Skin epidermis (tissue), 12 donors: ENCODE measurements at regions not wholly inside any gene's neighbourhood (a gene's known extent, or its start where the extent isn't known, plus 50 kb on each side); places are given as distances from the start of the nearest gene placed in this dataset.
"Not testable (repeated sequence)": the region's sequence is repeated elsewhere in the genome, so short reads cannot be mapped to it uniquely, and the experiment has no call there.

Experiments used
- H3K27ac ChIP-seq, 21 experiments: fragments of 200-600 bp; sonication (generic) in 11 of 21; one replicate each; pipeline ENCODE4 v1.5.0; 2020; ENCODE audit warnings: mild to moderate bottlenecking in 3 of 21, inconsistent platforms in 2 of 21, moderate library complexity in 2 of 21
- H3K4me3 ChIP-seq, 7 experiments: fragments of 200-600 bp; sonication (generic) in 2 of 7; one replicate each; pipeline ENCODE4 v1.5.0; 2020; ENCODE audit warnings: inconsistent platforms in 2 of 7, mild to moderate bottlenecking in 2 of 7, moderate library complexity in 1 of 7

DNA sequence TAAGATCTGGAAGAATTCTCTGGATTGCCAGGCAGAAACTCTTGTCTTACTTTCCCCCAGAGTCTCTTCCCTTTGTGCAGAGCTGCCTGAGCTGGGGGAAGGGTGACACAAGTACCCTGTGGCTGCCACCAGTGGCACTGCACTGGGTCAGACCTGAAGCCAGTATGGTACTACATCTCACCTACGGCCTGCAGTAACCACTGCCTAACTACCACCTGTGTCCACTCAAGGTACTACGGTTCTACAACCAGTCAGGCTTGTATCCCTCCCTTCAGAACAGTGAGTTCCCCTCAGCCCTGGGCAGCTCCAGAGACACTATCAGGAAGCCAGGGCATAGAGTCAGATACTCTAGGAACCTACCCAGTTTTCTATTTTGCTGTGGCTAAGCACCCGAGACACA lies 212.0 kb upstream of the POU5F2 start:
- Histone ChIP-seq H3K4me3 (no peak overlapping the region), H3K27ac (no peak overlapping the region)

DNA sequence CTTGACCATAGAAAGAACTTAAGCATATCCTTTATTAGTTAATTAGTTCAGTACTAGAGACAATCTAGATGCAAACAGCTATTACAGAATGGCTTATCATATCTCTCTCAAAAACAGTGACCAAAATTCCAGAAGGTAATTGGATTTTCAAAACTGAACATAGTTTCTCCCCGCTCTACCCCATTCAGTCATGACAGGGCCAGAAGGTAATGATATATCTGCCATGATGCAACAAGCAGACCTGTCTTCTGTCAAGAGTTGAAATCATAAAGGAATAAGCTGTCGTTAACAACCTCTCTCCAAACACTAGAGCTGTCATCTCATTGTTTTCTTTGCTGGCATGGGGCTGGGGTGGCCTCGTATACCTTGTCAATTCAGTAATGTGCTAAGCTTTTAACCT lies 200.5 kb upstream of the POU5F2 start:
- no peak overlapping the region for H3K4me3 ChIP-seq
- no peak overlapping the region for H3K27ac ChIP-seq

DNA sequence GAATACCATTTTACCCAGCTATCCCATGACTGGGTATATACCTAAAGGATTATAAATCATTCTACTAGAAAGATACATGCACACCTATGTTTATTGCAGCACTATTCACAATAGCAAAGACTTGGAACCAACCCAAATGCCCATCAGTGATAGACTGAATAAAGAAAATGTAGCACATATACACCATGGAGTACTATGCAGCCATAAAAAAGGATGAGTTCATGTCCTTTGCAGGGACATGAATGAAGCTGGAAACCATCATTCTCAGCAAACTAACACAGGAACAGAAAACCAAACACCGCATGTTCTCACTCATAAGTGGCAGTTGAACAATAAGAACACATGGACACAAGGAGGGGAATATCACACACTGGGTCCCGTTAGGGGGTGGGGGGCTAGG lies 191.9 kb upstream of the POU5F2 start:
- H3K4me3 ChIP-seq, H3K27ac ChIP-seq: not testable (repeated sequence)

DNA sequence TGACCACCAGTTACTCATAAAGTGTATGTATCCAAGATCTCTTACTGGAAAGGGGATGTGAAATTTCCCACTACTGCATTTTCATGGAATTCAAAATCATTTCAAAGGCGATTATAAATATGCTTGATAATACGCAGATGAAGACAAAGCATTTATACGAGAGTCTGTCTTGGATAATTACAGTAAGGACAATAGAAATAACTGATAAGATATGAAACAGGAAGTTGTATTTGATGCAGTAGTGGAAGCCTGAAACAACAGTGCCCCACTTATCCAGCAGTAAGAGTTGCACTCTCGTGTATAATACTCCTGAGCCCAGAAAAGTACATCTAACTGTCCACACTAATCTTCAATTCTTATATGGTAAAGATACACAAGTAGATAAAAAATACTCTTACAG lies 188.7 kb upstream of the POU5F2 start:
- no peak overlapping the region for H3K27ac ChIP-seq
- no peak overlapping the region for H3K4me3 ChIP-seq

DNA sequence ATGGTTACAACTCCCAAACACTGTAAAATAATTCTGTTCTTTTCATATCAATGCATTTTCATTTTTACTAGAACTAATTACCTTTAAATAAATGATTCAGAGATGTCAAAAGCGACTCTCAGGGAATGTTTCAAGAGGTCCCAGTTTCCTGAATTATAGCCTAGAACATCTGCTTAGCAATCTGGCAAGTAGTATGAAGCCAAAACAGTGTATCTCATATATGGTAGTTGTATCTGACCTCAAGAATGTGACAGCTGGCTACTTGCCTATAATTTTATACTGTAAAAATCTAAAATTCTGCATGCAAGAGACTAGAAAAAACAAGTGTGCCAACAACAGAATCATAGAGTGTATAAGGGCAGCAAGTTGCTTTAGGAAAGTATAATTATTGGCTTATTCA lies 187.7 kb upstream of the POU5F2 start:
- Histone ChIP-seq H3K27ac (no peak overlapping the region), H3K4me3 (no peak overlapping the region)

DNA sequence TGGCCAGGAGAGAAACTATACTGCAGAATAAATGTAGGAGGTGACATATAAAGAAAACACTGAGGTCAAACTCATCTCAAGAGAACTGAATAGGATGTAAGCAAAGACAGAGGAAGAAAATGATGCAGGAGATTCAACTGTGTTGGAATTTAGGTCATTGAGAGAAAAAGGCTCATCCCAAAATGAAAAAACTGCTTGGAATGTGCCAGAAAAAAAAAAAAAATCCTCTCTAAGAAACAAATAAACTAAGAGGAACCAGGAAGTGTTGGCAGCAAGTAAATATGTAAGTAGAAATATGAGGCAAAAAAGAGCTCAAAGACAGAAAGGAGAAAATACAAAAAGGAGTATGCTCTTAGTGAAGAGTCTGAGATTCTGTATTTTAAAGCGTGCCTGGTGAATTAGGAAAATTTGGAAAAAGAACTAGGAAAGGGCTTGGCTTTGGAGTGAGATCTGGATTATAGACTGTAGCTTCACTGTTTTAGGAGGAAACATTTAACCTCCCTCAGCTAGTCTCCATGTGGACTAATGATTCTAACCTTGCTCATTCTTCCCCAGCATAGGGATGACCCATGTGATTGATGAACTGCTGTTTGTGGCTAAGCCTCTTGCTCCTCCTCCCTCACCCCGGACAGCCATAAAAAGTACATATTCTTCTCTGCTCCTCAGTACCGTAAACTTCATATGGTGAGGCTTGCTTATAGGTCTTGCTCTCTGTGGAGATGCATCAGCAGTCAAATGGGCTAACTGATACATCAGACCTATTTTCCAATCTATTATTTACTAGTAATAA lies 185.6 kb upstream of the POU5F2 start:
- Histone ChIP-seq H3K27ac (peak overlapping the region in 2 of 21 experiments; percentile 23 to 38), H3K4me3 (no peak overlapping the region)

DNA sequence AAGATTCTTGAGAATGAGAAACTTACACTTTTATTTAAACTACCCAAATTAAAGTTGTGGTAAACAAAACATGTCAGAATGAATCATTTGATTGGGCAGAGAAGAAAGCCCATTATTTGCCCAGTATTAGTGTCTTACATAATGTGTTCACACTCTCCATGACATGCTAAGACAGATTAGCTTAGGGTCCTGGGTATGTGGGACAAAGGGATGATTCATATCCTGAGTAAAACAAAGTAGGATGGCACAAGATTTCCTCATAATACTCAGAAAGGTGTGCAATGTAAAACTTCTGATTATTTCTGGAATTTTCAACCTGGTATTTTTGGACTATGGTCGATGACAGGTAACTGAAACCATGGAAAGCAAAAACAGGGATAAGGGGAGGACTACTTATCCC lies 183.9 kb upstream of the POU5F2 start:
- Histone ChIP-seq H3K4me3 (no peak overlapping the region), H3K27ac (no peak overlapping the region)

DNA sequence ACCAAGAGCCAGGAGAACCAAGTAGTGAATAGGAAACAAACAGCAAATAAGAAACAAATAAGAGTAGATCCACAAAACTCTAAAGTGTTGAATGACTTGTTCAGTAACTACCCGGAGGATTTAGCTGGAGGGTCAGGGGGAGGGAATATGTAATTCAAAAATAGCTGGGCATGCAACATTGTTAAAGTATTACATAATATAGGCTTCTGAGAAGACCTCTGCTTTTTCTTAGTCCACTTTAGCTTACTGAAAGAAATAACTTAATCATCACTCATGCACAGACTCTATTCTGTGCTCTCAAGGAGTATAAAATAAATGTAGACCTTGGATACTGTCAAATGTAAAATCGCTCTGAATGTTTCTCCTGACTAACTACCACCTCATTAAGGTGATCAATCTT lies 183.2 kb upstream of the POU5F2 start:
- Histone ChIP-seq H3K4me3 (no peak overlapping the region), H3K27ac (no peak overlapping the region)

DNA sequence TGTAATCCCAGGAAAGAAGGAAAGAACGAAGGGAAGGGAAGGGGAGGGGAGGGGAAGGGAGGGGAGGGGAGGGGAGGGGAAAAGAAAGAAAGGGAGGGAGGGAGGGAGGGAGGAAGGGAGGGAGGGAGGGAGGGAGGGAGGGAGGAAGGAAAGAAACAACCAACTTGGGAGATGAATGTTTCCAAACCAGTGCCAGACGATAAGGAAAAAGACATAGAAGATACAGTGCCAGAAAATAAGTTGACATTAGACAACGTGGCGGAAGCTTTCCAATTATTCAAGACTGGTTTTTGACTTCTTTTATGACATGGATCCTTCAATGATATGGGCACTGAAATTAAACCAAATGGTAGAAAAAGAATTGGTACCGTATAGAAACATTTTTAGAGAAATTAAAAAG lies 181.2 kb upstream of the POU5F2 start:
- no peak overlapping the region for H3K27ac ChIP-seq
- no peak overlapping the region for H3K4me3 ChIP-seq

DNA sequence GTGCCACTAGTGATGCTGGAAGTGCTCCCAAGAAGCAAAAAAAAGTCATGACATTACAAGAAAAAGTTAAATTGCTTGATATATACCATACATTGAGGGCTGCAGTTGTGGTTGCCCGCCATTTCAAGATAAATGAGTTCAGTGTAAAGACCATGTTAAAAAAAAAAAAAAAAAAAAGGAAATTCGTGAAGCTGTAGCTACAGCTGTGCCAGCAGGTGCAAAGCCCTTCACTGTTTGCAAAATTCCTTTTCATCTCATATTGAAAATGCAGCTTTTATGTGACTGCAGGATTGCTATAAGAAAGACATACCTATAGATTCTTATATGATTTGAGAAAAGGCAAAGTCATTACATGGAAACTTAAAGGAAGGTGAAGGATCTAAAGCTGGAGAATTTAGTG lies 179.6 kb upstream of the POU5F2 start:
- Histone ChIP-seq H3K27ac (no peak overlapping the region), H3K4me3 (no peak overlapping the region)

DNA sequence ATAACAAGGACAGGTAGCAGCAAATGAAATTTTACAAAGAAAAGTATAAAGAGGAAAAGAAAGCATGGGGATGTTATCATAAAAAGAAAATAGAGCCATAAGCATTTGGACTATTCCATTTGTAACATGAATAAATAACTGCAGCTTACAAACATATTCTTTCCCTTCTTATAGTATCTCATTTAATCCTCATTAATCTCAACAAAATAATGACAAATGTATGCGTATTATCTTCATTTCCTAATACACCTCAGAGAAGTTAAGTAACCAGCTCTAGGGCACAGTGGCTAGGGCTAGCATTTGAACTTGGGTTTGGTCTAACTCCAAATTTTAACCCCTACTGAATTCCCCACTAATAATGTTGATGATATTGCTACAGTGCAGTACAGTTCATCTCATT lies 175.5 kb upstream of the POU5F2 start:
- Histone ChIP-seq H3K4me3 (no peak overlapping the region), H3K27ac (no peak overlapping the region)

DNA sequence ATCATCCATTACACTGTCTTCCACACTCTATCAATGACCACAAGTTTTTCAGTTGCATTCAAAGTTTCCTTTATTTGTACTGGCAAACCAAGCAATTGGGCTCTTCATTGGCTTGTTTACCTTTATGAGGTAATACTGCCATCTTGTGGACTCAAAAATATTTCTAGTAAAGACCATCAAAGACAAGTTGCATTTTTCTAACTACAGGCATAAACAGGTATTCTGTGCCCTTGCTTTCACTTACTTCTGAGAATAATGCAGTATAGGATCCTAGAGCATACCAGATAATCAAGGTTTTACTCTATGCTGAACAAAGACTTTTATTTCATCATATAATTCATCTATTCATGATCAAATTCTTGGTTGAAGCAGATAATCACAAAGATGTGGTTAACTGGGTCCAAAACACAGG lies 173.7 kb upstream of the POU5F2 start:
- H3K27ac ChIP-seq, result no peak overlapping the region
- no peak overlapping the region for H3K4me3 ChIP-seq

DNA sequence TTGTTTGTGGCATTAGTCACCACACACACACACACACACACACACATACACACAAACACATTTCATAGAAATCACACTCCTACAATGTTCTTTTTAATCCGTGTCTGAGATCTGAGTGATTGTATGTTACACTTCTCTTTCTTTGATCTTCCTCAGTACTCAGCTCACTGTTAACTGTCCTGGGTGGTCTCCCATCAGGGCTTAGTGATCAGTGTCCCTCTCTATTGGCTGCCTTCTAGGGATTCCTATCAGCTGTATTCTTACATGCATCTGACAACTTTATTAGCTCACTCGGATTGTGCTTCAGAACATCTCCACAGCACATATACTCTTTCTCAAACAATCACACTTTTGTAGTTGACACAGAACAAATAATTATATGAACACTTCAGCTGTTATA lies 170.2 kb upstream of the POU5F2 start:
- no peak overlapping the region for H3K27ac ChIP-seq
- no peak overlapping the region for H3K4me3 ChIP-seq

DNA sequence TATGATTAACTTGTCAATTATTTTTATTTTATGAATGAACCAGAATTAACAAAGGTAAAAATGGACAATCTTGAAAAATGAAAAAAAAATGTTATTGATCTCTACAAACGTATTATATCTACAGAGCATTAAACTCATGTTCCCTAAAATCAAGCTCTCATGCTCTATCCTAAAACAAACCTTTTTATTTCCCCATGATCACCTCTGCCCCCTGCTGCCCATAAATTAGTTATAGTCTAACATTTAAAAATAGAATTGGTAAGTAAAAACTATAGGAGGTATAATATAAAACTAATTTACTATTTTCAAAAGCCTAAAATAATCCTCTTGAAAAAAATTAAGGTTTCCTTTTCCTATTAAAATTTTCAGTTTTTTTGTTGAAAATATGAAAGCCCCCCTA lies 168.0 kb upstream of the POU5F2 start:
- no peak overlapping the region for H3K27ac ChIP-seq
- no peak overlapping the region for H3K4me3 ChIP-seq

DNA sequence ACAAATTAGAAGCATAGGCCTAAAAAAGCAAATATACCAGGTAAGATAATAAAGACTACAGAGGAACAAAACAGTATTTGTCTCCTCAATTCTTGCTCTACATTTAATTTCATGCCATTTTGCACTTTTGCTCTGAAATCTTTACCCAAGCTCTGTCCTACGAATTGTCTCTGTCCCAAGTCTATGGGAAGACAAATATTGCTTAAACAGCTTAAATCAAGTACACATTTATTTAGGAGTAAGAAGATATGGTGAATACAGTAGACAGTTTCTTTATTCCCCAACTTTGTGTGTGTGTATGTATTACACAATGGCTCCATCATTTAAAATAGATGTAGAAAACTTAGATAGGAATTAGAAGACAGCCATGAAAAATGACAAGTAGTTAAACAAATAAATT lies 163.5 kb upstream of the POU5F2 start:
- Histone ChIP-seq H3K4me3 (no peak overlapping the region), H3K27ac (no peak overlapping the region)

DNA sequence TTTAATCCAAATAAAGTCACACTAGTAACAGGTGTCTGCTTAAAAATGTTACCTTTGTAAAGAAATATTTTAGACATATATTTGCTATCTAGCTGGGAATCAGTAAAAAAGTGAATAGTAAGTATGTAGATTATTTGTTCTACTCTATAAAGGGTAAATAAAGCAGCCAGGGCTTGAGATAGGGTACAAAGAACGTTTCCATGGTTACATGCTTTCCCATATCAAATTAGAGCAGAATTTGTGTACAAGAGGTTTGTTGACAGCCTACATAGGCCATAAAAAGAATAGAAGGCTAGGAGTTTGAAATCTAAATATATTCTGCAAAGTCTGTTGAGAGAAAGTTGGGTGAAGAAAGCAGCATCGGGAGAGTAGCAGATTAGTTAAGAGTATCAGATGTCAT lies 160.9 kb upstream of the POU5F2 start:
- Histone ChIP-seq H3K4me3 (no peak overlapping the region), H3K27ac (no peak overlapping the region)

DNA sequence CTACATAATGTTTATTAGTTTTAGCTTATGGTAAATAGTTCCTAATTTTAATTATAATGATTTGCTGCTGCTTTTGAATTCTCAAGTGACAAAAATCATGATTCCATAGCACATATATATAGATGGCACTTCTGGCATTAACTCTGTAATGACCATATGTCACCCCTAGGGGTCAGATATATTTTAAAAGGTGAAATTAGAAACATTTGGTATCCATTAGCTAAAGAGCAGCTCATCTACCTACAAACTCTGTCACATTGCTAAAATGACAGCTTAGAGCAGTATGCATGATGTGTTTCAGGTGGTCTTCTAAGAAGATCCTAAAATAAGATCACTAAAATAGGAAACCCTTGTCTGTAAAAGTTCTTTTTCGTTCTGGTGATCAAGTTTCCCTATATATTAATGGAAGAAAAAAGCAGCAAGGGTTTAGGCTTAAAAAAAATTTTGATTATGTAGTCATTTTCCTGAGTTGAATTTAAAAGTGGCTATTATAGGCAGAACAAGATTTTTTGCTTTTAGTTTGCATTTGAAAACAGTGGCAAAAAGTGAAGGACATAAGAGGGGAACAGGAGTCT lies 157.7 kb upstream of the POU5F2 start:
- no peak overlapping the region for H3K27ac ChIP-seq
- no peak overlapping the region for H3K4me3 ChIP-seq

DNA sequence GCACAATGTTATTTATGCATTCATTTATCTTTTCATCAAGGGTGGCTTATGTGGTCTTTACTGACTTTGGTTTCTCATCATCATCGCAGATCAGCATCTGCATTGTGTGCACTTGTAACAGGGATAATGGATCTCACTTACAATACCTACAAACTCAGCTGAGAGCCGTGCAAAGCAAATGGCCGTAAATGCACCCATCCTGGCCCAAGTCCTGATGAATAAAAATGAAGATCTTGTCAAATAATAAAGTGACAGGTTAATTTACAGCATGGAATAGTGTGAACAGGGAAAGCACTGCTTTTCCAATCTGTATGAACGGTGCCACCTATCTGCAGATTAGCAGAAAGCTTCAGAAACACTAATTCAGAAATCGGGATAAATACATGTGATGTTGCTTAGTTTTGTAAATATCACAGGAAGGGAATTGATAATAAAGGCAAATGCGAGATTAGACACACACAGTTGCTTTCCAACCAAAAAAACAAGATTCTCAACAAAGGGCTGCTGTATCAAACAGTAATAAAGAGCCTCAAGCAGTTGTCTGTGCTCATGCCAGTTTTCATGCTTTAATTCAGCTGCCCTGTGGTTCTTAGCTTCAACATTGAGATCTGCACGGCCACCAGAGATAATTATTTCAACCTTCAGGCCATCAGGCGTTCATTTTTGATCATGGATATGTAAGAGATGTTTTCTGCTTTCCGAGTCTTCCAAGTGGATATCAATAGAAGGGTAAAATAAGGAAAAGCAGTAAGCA lies 153.4 kb upstream of the POU5F2 start:
- Histone ChIP-seq H3K27ac (no peak overlapping the region), H3K4me3 (no peak overlapping the region)

DNA sequence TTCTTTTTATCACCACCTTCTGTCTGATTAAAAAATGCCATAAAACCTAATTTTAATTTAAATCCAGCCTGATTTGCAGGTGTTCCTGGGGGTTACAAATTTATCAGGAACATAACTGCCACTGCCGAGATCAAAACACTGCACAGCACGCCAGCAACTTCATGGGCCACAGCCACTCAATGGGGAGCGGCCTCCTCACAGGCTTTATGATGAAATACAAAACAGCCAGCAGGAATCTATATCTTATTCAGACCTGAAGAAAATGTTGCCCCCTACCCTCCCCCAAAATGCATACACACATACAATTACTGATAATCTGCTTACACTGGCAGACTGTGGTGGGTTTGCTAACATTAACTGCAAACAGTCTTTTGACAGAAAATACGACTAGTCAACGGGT lies 151.7 kb upstream of the POU5F2 start:
- Histone ChIP-seq H3K27ac (no peak overlapping the region), H3K4me3 (no peak overlapping the region)

DNA sequence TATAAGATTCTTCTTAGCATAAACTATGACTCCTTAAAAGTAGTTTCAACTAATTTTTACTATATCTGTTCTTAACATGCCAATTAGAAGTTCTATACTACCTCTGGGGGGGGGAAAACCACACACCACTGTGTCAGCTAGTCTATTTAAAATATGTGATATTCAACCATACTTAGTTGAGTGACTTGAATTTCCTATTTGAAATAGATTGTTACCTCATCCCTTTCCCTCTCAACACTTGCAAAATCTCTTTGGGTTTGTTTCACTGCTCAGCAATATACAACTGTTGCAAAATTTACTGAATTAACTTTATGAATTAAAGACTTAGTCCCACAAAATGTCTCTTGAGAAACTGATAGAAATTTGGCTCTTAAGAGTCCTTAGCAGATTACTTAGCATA lies 151.1 kb upstream of the POU5F2 start:
- H3K27ac ChIP-seq, result no peak overlapping the region
- H3K4me3 ChIP-seq, result no peak overlapping the region
